SJSA1 (cell line): ENCODE measurements at regions not wholly inside any gene's neighbourhood (a gene's known extent, or its start where the extent isn't known, plus 50 kb on each side); places are given as distances from the start of the nearest gene placed in this dataset.
"Not testable (repeated sequence)": the region's sequence is repeated elsewhere in the genome, so short reads cannot be mapped to it uniquely, and the experiment has no call there.

Experiments used
- DNase-seq, 2 experiments: peaks; one replicate each; pipeline ENCODE4 v3.0.0-alpha.2; 2015 to 2020; ENCODE audit warnings: low spot score in 2 of 2, low read depth in 1 of 2
- H3K27ac ChIP-seq: fragments of 250-450 bp; sonication (Bioruptor Pico); 2 replicates; pipeline ENCODE4 v1.5.1; 2020; ENCODE audit warnings: mild to moderate bottlenecking, moderate library complexity
- H3K27me3 ChIP-seq: fragments of 250-450 bp; sonication (Bioruptor Pico); replicated peaks from 2 replicates; pipeline ENCODE4 v1.5.1; 2020; ENCODE audit warnings: mild to moderate bottlenecking, moderate library complexity
- H3K36me3 ChIP-seq: fragments of 250-450 bp; sonication (Bioruptor Pico); 2 replicates; pipeline ENCODE4 v1.5.1; 2020; ENCODE audit warnings: mild to moderate bottlenecking
- H3K4me1 ChIP-seq: fragments of 250-450 bp; sonication (Bioruptor Pico); replicated peaks from 2 replicates; pipeline ENCODE4 v1.6.1; 2021; ENCODE audit warnings: mild to moderate bottlenecking
- H3K4me3 ChIP-seq: fragments of 250-450 bp; sonication (Bioruptor Pico); 2 replicates; pipeline ENCODE4 v1.5.1; 2020; ENCODE audit warnings: mild to moderate bottlenecking
- H3K9me3 ChIP-seq: fragments of 250-450 bp; sonication (Bioruptor Pico); replicated peaks from 2 replicates; pipeline ENCODE4 v1.5.1; 2020; ENCODE audit warnings: mild to moderate bottlenecking

- Histone ChIP-seq H3K4me3 (no peak overlapping the region), H3K27ac (no peak overlapping the region), H3K27me3 (no peaks in the 10 kb centered on the region), H3K9me3 (no peaks in the 10 kb centered on the region), H3K36me3 (no peaks in the 10 kb centered on the region), H3K4me1 (peaks cover 3% of the 10 kb centered on the region)
- no peak for DNase-seq
Observed at GRCh38 chr12:4159851-4160250, 113.7 kb upstream of the CCND2 start.

- Histone ChIP-seq H3K4me3 (no peak overlapping the region), H3K4me1 (no peaks in the 10 kb centered on the region), H3K36me3 (no peaks in the 10 kb centered on the region), H3K9me3 (no peaks in the 10 kb centered on the region), H3K27ac (no peak overlapping the region), H3K27me3 (no peaks in the 10 kb centered on the region)
- DNase-seq, result no peak
Observed at GRCh38 chr12:4158306-4158705, 115.3 kb upstream of the CCND2 start.

GRCh38 chr12:4157122-4157521, 116.4 kb upstream of the CCND2 start:
- no peaks in the 10 kb centered on the region for H3K36me3 ChIP-seq
- no peak for DNase-seq
- H3K27ac ChIP-seq, result no peak overlapping the region
- H3K4me3 ChIP-seq, result no peak overlapping the region
- H3K4me1 ChIP-seq, result no peaks in the 10 kb centered on the region
- H3K27me3 ChIP-seq, result no peaks in the 10 kb centered on the region
- no peaks in the 10 kb centered on the region for H3K9me3 ChIP-seq

- DNase-seq, result no peak
Observed at GRCh38 chr12:4156317-4156716, 117.2 kb upstream of the CCND2 start.

GRCh38 chr12:4154672-4155225, 118.8 kb upstream of the CCND2 start:
- H3K27me3 ChIP-seq, result no peaks in the 10 kb centered on the region
- H3K27ac ChIP-seq, result no peak overlapping the region
- no peaks in the 10 kb centered on the region for H3K36me3 ChIP-seq
- H3K9me3 ChIP-seq, result no peaks in the 10 kb centered on the region
- no peak for DNase-seq
- H3K4me3 ChIP-seq, result no peak overlapping the region
- no peaks in the 10 kb centered on the region for H3K4me1 ChIP-seq

More at GRCh38 chr12:4156317-4156716, 117.2 kb upstream of the CCND2 start:
- no peak overlapping the region for H3K4me3 ChIP-seq
- no peaks in the 10 kb centered on the region for H3K36me3 ChIP-seq
- no peaks in the 10 kb centered on the region for H3K4me1 ChIP-seq
- no peaks in the 10 kb centered on the region for H3K27me3 ChIP-seq
- H3K27ac ChIP-seq, result no peak overlapping the region
- H3K9me3 ChIP-seq, result no peaks in the 10 kb centered on the region

- no peaks in the 10 kb centered on the region for H3K9me3 ChIP-seq
- no peak overlapping the region for H3K27ac ChIP-seq
- no peak overlapping the region for H3K4me3 ChIP-seq
- H3K27me3 ChIP-seq, result no peaks in the 10 kb centered on the region
- no peak for DNase-seq
- H3K4me1 ChIP-seq, result no peaks in the 10 kb centered on the region
- H3K36me3 ChIP-seq, result no peaks in the 10 kb centered on the region
Observed at GRCh38 chr12:4153343-4153892, 120.1 kb upstream of the CCND2 start.

GRCh38 chr12:4152145-4152795, 121.3 kb upstream of the CCND2 start:
- Histone ChIP-seq H3K9me3 (no peaks in the 10 kb centered on the region), H3K4me1 (no peaks in the 10 kb centered on the region), H3K4me3 (no peak overlapping the region), H3K27ac (no peak overlapping the region), H3K36me3 (no peaks in the 10 kb centered on the region), H3K27me3 (no peaks in the 10 kb centered on the region)
- no peak for DNase-seq

- Histone ChIP-seq H3K4me1 (no peaks in the 10 kb centered on the region), H3K27ac (no peak overlapping the region), H3K27me3 (no peaks in the 10 kb centered on the region), H3K9me3 (no peaks in the 10 kb centered on the region), H3K4me3 (no peak overlapping the region), H3K36me3 (no peaks in the 10 kb centered on the region)
- no peak for DNase-seq
Observed at GRCh38 chr12:4151362-4152121, 122.0 kb upstream of the CCND2 start.

GRCh38 chr12:4150355-4150754, 123.2 kb upstream of the CCND2 start:
- not testable (repeated sequence) for H3K36me3 ChIP-seq, H3K4me1 ChIP-seq, H3K4me3 ChIP-seq, DNase-seq, H3K27ac ChIP-seq, H3K9me3 ChIP-seq, H3K27me3 ChIP-seq

- Histone ChIP-seq H3K4me3 (no peak overlapping the region), H3K4me1 (no peaks in the 10 kb centered on the region), H3K27ac (no peak overlapping the region), H3K9me3 (peaks cover 3% of the 10 kb centered on the region; the same call in 1 of the 2 replicates), H3K27me3 (no peaks in the 10 kb centered on the region), H3K36me3 (no peaks in the 10 kb centered on the region)
- no peak for DNase-seq
Observed at GRCh38 chr12:4148418-4149056, 125.0 kb upstream of the CCND2 start.

GRCh38 chr12:4147031-4147481, 126.5 kb upstream of the CCND2 start:
- Histone ChIP-seq H3K4me3 (no peak overlapping the region), H3K4me1 (no peaks in the 10 kb centered on the region), H3K27me3 (no peaks in the 10 kb centered on the region), H3K9me3 (peaks cover 3% of the 10 kb centered on the region; the same call in 1 of the 2 replicates), H3K36me3 (no peaks in the 10 kb centered on the region), H3K27ac (no peak overlapping the region)
- DNase-seq, result no peak

GRCh38 chr12:4145990-4146859, 127.3 kb upstream of the CCND2 start:
- DNase-seq, result no peak
- Histone ChIP-seq H3K36me3 (no peaks in the 10 kb centered on the region), H3K4me1 (no peaks in the 10 kb centered on the region), H3K9me3 (peaks cover 3% of the 10 kb centered on the region; the same call in 1 of the 2 replicates), H3K27ac (no peak overlapping the region), H3K27me3 (no peaks in the 10 kb centered on the region), H3K4me3 (no peak overlapping the region)

GRCh38 chr12:4144676-4145075, 128.9 kb upstream of the CCND2 start:
- H3K4me1 ChIP-seq, result no peaks in the 10 kb centered on the region
- H3K36me3 ChIP-seq, result no peaks in the 10 kb centered on the region
- no peak overlapping the region for H3K4me3 ChIP-seq
- no peaks in the 10 kb centered on the region for H3K27me3 ChIP-seq
- H3K9me3 ChIP-seq, result peaks cover 3% of the 10 kb centered on the region; the same call in 1 of the 2 replicates
- DNase-seq, result no peak
- H3K27ac ChIP-seq, result no peak overlapping the region
